HG02798 (cell line): ENCODE measurements at regions not wholly inside any gene's neighbourhood (a gene's known extent, or its start where the extent isn't known, plus 50 kb on each side); places are given as distances from the start of the nearest gene placed in this dataset.

Experiments
- ATAC-seq: cut with Tn5 transposase; IDR thresholded peaks from one replicate; pipeline ENCODE4 v1.9.1; 2021; ENCODE audit warnings: mild to moderate bottlenecking; ENCODE audit not compliant: unreplicated experiment, poor library complexity

DNA sequence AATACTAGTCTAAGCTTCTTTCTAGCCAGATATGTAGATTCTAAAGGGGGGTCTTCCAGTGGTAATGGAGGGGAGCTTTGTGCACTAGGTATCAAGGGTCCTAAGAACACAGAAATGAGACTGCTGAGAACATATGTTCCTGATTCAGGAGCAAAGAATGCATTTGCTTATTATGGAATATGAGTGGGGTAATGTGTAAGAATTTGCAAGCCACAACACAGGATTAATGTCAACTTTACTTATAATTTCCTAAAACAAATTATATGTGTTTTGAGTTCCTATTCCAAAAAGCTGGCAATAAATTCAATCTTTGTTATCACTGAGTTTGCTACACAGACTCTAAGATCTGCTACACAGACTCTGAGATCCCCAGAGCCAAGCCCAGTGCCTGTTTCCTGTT is 357.0 kb upstream of the PTBP2 start:
- no peak for ATAC-seq

- no peak for ATAC-seq
Measured at GRCh38 chr1:96365076-96365475, 356.5 kb upstream of the PTBP2 start.

DNA sequence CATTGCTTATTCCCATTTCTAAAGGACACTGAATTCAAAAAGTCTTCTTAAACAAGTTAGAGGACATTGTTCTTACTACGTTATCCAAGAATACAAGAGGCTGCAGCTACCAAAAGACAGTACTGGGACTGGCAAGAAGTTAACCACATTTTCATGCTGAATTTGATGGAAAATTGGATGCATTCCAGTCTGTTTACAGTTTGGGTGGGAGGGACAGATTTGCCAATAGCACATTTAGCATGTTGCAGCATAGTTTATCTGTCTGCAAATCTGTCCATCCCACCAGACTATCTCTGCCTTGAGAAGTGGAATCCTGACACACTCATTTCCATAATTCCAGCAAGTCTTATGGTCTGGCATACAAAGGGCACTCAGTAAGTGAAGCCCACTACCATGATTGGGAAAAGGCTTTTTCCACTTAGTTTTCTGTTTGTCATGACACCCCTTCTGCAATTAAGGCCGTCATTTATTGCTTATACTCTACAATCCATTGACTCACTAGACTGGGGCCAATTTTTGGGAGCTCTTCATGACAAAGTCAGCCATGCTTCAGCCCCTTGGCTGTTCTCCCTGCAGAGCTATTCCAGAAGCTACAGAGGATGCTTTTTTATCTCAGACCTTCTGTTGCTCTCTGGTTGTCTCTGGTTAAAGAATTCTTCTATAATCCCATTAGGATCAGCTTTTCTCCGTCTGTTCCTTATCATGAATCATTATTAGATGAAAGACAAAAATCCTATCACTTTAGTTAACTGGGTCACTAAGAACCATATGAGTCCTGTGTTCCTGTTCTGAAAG is 355.8 kb upstream of the PTBP2 start:
- no peak for ATAC-seq

DNA sequence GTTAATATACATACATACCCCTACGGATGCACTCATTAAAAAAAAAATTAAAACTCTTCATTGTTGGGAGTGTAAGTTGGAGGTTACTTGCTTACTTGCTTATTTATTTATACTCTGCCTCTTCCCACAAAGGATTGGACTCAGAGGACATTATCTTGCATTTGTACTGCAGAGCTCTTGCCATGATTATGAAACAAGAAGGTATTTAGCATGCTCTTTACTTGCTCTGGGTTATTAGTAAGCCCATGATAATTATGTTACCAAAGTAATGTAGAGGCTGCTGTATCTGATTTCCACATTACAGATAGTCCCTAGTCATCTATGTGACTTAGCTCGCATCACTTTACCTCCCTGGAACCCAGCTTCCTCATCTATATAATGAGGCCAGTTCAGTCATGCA is 355.1 kb upstream of the PTBP2 start:
- no peak for ATAC-seq

DNA sequence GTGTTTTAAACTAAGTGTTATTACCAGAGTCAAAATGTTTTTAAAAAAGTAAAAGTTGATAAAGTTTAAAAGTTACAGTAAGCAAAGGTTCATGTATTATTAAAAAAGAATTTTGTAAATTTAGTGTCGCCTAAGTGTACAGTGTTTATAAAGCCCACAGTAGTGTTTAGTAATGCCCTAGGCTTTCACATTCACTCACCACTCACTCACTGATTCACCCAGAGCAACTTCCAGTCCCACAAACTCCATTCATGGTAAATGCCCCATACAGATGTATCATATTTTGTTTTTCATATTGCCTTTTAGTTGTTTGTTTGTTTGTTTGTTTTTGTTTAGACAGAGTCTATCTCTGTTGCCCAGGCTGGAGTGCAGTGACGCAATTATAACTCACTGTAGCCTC is 353.8 kb upstream of the PTBP2 start:
- ATAC-seq: no peak

DNA sequence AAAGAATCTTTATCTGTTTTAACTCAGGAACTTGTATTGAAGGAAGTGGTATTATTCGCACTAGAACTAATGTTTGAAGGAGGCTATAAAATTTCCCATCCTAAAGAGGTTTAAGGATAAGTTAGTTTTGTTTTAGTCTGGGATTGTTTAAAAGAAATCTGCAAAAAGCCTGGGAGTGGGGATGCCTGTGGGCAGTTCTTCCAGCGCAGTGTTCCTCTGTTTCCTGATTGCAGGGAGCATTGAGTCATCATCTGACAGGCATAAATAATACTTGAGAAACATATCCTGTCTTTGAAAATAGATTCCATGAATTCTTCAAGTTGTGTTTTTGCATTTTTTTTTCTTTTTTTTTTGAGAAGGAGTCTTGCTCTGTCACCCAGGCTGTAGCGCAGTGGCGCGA is 350.8 kb upstream of the PTBP2 start:
- no peak for ATAC-seq

- no peak for ATAC-seq
Measured at GRCh38 chr1:96372881-96373280, 348.7 kb upstream of the PTBP2 start.

DNA sequence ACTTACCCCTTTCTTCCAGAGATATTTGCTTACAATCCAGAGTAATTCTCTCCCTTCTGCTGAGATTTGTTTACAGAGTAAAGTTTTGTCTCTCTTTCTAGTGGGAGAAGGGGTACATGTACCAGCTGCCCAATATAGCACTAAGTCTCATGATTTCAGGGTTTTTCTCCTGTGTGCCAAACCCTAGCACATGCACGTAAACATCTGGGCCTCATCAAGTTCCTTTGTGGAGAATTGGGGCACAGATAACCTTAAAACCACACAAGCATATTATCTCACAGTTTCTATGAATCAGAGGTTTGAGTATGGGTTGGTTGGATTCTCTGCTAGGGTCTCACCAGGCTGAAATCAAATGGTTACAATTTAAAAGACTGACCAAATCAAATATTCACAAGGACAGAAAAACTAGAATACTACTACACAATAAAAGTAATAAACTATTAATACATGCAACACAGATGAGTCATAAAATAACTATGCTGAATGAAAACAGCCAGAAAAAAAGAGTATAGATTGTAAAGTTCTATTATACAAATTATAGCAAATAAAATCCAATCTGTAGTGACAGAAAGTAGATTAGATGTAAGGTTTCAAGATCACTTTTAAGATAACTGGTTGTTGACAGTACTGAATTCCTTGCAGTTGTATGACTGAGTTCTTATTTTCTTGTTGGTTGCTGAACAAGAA is 347.4 kb upstream of the PTBP2 start:
- no peak for ATAC-seq

- no peak for ATAC-seq
Measured at GRCh38 chr1:96376846-96377245, 344.7 kb upstream of the PTBP2 start.

GRCh38 chr1:96384611-96385010 is 337.0 kb upstream of the PTBP2 start:
- no peak for ATAC-seq

- no peak for ATAC-seq
Measured at GRCh38 chr1:96387785-96388184, 333.8 kb upstream of the PTBP2 start.

- ATAC-seq: no peak
Measured at GRCh38 chr1:96388421-96389310, 332.9 kb upstream of the PTBP2 start.

GRCh38 chr1:96400089-96400488 is 321.5 kb upstream of the PTBP2 start:
- ATAC-seq: no peak

GRCh38 chr1:96409087-96409486 is 312.5 kb upstream of the PTBP2 start:
- no peak for ATAC-seq

GRCh38 chr1:96409689-96410088 is 311.9 kb upstream of the PTBP2 start:
- no peak for ATAC-seq

GRCh38 chr1:96411006-96411405 is 310.6 kb upstream of the PTBP2 start:
- no peak for ATAC-seq

- ATAC-seq: no peak
Measured at GRCh38 chr1:96414598-96414997, 307.0 kb upstream of the PTBP2 start.

DNA sequence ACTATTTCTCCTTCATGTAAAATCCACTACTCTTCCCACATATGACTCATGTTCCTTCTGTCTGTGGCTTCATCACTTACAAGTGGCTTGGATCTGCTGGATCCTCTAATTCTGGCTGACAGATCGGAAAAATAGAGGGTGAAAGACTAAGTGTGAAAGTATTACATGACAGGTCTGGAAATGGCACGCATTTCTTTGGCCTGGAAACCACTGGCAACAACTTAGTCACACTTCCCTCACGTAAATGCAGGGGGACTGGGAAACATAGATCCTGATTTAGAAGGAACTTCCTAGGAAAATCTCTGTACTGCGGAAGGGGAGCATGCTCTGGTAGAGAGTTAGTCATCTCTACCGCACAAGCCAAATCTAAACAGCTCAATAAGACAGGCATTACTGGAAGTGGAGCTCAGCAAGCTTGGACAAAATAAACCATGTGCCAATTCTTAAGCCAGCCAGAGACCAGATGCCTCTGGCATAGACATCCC is 305.4 kb upstream of the PTBP2 start:
- ATAC-seq: no peak

DNA sequence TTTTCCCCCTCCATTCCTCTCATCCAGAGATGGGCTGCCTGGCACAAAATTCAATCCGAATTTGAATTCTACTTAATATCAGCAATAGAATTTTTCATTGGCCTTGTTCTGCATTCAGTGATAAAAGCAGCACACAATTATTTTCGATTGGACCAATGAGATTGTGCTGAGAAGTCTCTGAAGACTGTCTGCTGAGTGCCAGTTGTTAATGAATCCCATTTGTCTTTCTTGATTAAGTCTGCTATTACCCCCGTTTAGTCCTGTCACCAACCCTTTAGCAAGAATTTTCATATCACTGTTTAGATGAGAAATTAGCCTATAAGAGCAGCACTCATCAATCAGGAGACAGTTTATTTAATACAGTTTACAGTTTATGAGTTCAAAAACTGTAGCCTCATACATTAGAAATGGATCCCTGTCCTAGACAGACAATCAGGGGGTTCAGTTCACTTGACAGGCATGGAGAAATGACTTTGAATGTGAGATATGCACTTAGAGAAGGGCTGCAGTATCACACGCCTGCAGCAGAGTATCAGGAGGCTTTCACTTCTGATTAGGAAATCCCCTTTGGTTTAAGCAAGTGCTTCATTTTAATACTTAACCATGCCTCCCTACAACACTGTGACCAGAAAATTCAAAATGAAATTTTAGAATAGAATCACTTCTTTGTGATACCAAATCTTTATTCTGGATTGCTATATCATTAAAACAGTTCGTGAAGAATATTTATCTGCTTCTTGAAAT is 304.7 kb upstream of the PTBP2 start:
- ATAC-seq: peak; percentile 99

- ATAC-seq: no peak
Measured at GRCh38 chr1:96418969-96419368, 302.6 kb upstream of the PTBP2 start.
